ENCODE measurements at regions not wholly inside any gene's neighbourhood (a gene's known extent, or its start where the extent isn't known, plus 50 kb on each side); places are given as distances from the start of the nearest gene placed in this dataset.

DNA sequence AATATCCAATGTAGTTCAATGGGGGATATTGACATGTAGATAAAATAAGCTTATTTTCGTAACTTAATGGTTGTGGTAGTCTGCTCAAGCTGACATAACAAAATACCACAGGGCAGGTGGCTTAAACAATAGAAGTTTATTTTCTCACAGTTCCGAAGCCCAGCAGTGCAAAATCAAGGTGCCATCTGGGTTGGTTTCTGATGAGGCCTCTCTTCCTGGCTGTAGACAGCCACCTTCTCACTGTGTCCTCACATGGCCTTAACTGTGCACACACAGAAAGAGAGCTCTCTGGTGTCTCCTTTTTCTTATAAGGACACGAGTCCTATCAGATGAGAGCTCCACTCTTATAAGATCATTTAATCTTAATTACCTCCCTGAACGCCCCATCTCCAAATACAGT, 64.8 kb upstream of the IPO9 start:
- no peaks in the 10 kb centered on the region for H3K4me1 ChIP-seq (ENCODE audit: control insufficient read depth, insufficient read depth, low read length)
- POLR2A ChIA-PET, result interaction anchor here (0.5 kb wide), 1 partner anchor 121 kb away, joined by 4 read pairs; no protein-coding TSS in a partner anchor

GRCh38 chr1:201764579-201764978, 64.4 kb upstream of the IPO9 start:
- Histone ChIP-seq H3K27ac (ENCODE audit: low read length) (no peak overlapping the region), H3K9me3 (ENCODE audit: control insufficient read depth, insufficient read depth, low read depth, low read length) (no peaks in the 10 kb centered on the region), H3K4me1 (ENCODE audit: control insufficient read depth, insufficient read depth, low read length) (no peaks in the 10 kb centered on the region), H3K27me3 (ENCODE audit: control insufficient read depth, insufficient read depth, low read length) (no peaks in the 10 kb centered on the region), H3K36me3 (ENCODE audit: control insufficient read depth, insufficient read depth, low read length) (no peaks in the 10 kb centered on the region), H3K4me3 (ENCODE audit: low read depth in 2 of 2, low read length in 2 of 2) (no peak overlapping the region)
- ATAC-seq (no peak), DNase-seq (ENCODE audit: low read depth, low spot score) (no peak)
- BruUV-seq (replicated peaks), result no TSS peak
- TF ChIP-seq TCF7L2 (IDR thresholded peaks at IDR 0.05; ENCODE audit: low read depth, low read length) (no peak), POLR2AphosphoS5 (IDR thresholded peaks at IDR 0.05; ENCODE audit: low read depth, low read length) (no peak), SIN3A (IDR thresholded peaks at IDR 0.05; ENCODE audit: borderline replicate concordance, insufficient read depth, low read depth, low read length) (no peak)
- TF ChIP-seq, protein P1, sequence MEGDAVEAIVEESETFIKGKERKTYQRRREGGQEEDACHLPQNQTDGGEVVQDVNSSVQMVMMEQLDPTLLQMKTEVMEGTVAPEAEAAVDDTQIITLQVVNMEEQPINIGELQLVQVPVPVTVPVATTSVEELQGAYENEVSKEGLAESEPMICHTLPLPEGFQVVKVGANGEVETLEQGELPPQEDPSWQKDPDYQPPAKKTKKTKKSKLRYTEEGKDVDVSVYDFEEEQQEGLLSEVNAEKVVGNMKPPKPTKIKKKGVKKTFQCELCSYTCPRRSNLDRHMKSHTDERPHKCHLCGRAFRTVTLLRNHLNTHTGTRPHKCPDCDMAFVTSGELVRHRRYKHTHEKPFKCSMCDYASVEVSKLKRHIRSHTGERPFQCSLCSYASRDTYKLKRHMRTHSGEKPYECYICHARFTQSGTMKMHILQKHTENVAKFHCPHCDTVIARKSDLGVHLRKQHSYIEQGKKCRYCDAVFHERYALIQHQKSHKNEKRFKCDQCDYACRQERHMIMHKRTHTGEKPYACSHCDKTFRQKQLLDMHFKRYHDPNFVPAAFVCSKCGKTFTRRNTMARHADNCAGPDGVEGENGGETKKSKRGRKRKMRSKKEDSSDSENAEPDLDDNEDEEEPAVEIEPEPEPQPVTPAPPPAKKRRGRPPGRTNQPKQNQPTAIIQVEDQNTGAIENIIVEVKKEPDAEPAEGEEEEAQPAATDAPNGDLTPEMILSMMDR (IDR thresholded peaks at IDR 0.05), result no peak
- TF ChIP-seq, protein P2, sequence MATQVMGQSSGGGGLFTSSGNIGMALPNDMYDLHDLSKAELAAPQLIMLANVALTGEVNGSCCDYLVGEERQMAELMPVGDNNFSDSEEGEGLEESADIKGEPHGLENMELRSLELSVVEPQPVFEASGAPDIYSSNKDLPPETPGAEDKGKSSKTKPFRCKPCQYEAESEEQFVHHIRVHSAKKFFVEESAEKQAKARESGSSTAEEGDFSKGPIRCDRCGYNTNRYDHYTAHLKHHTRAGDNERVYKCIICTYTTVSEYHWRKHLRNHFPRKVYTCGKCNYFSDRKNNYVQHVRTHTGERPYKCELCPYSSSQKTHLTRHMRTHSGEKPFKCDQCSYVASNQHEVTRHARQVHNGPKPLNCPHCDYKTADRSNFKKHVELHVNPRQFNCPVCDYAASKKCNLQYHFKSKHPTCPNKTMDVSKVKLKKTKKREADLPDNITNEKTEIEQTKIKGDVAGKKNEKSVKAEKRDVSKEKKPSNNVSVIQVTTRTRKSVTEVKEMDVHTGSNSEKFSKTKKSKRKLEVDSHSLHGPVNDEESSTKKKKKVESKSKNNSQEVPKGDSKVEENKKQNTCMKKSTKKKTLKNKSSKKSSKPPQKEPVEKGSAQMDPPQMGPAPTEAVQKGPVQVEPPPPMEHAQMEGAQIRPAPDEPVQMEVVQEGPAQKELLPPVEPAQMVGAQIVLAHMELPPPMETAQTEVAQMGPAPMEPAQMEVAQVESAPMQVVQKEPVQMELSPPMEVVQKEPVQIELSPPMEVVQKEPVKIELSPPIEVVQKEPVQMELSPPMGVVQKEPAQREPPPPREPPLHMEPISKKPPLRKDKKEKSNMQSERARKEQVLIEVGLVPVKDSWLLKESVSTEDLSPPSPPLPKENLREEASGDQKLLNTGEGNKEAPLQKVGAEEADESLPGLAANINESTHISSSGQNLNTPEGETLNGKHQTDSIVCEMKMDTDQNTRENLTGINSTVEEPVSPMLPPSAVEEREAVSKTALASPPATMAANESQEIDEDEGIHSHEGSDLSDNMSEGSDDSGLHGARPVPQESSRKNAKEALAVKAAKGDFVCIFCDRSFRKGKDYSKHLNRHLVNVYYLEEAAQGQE (IDR thresholded peaks at IDR 0.05; ENCODE audit: insufficient read depth in 1 of 2, low read depth in 2 of 2, low read length in 1 of 2), result no peak
- intact Hi-C loops (cut with micrococcal nuclease; ENCODE audit: unreplicated experiment) (no loop called here), in situ Hi-C loops (cut with HindIII; ENCODE audit: low pct_unique_long_range_greater_than_20kb, low sequenced_read_pairs) (no loop called here)
- CTCF ChIA-PET, result no interaction called here
- POLR2A ChIA-PET, result no interaction called here

More for the DNA sequence above, 64.8 kb upstream of the IPO9 start:
- no peaks in the 10 kb centered on the region for H3K36me3 ChIP-seq (ENCODE audit: control insufficient read depth, insufficient read depth, low read length)
- H3K27me3 ChIP-seq (ENCODE audit: control insufficient read depth, insufficient read depth, low read length), result no peaks in the 10 kb centered on the region
- no peaks in the 10 kb centered on the region for H3K9me3 ChIP-seq (ENCODE audit: control insufficient read depth, insufficient read depth, low read depth, low read length)
- DNase-seq (ENCODE audit: low read depth, low spot score) (no peak), ATAC-seq (no peak)
- in situ Hi-C loops (cut with HindIII; ENCODE audit: low pct_unique_long_range_greater_than_20kb, low sequenced_read_pairs) (no loop called here), intact Hi-C loops (cut with micrococcal nuclease; ENCODE audit: unreplicated experiment) (no loop called here)
- CTCF ChIA-PET, result interaction anchor here (0.6 to 1.3 kb wide), 3 partner anchors 16 to 31 kb away, joined by 3 read pairs; no protein-coding TSS in a partner anchor
- TF ChIP-seq, protein P2 (IDR thresholded peaks at IDR 0.05; ENCODE audit: insufficient read depth in 1 of 2, low read depth in 2 of 2, low read length in 1 of 2), result no peak
- TF ChIP-seq SIN3A (IDR thresholded peaks at IDR 0.05; ENCODE audit: borderline replicate concordance, insufficient read depth, low read depth, low read length), result no peak
- TF ChIP-seq TCF7L2 (IDR thresholded peaks at IDR 0.05; ENCODE audit: low read depth, low read length), result no peak
- TF ChIP-seq POLR2AphosphoS5 (IDR thresholded peaks at IDR 0.05; ENCODE audit: low read depth, low read length), result no peak
- TF ChIP-seq, protein P1 (IDR thresholded peaks at IDR 0.05), result no peak
- H3K27ac ChIP-seq (ENCODE audit: low read length), result no peak overlapping the region
- no TSS peak for BruUV-seq (replicated peaks)
- no peak overlapping the region for H3K4me3 ChIP-seq (ENCODE audit: low read depth in 2 of 2, low read length in 2 of 2)
